ENCODE measurements at regions not wholly inside any gene's neighbourhood (a gene's known extent, or its start where the extent isn't known, plus 50 kb on each side); places are given as distances from the start of the nearest gene placed in this dataset.

- ChIA-PET CTCF (no interaction called here), POLR2A (no interaction called here)
- H2AFZ ChIP-seq (ENCODE audit: low read depth, low read length) = no peak overlapping the region
- TF ChIP-seq POLR2AphosphoS5 (IDR thresholded peaks at IDR 0.05; ENCODE audit: insufficient read depth, low read depth, low read length) (no peak), FOS (IDR thresholded peaks at IDR 0.05; ENCODE audit: borderline replicate concordance, insufficient read depth, low read length) (no peak), MYC (IDR thresholded peaks at IDR 0.05; ENCODE audit: low read depth, low read length) (no peak), POLR2A (IDR thresholded peaks at IDR 0.05; ENCODE audit: low read depth, low read length) (no peak), MAX (IDR thresholded peaks at IDR 0.05; ENCODE audit: insufficient read depth, insufficient read length) (no peak)
- no peaks in the 10 kb centered on the region for H3K27me3 ChIP-seq (ENCODE audit: control insufficient read depth in 2 of 2, insufficient read depth in 2 of 2, low read length in 2 of 2)
- H3K4me2 ChIP-seq (ENCODE audit: insufficient read depth, low read length) = no peak overlapping the region
- H3K79me2 ChIP-seq (ENCODE audit: control insufficient read depth, insufficient read depth, low read length) = no peaks in the 10 kb centered on the region
- dilution Hi-C loops (cut with MboI; ENCODE audit: extremely low pct_ligation_motif_present, low sequenced_read_pairs) (no loop called here), intact Hi-C loops (cut with micrococcal nuclease) (no loop called here)
- H3K9me3 ChIP-seq (replicated peaks; ENCODE audit: control insufficient read depth, insufficient read depth, low read length) = peaks cover 2% of the 10 kb centered on the region
- FAIRE-seq (no peak), DNase-seq (ENCODE audit: low read depth, low spot score) (no peak)
- no peak overlapping the region for H3K4me3 ChIP-seq (replicated peaks in 1 of 3; ENCODE audit: insufficient read depth in 1 of 3, low read depth in 1 of 3, low read length in 3 of 3)
- no peaks in the 10 kb centered on the region for H4K20me1 ChIP-seq (replicated peaks; ENCODE audit: control insufficient read depth, extremely low read depth, insufficient read depth, low read length)
- no peak overlapping the region for H3K27ac ChIP-seq (ENCODE audit: insufficient read depth, low read depth, low read length)
- BruUV-seq (replicated peaks) = no TSS peak
- H3K4me1 ChIP-seq (ENCODE audit: control insufficient read depth, extremely low read depth, insufficient read depth, low read length) = no peaks in the 10 kb centered on the region
- no peak overlapping the region for H3K9ac ChIP-seq (replicated peaks; ENCODE audit: extremely low read depth, insufficient read depth, low read length)
- no peaks in the 10 kb centered on the region for H3K36me3 ChIP-seq (ENCODE audit: control insufficient read depth in 2 of 2, extremely low read depth in 1 of 2, insufficient read depth in 2 of 2, low read length in 2 of 2)
- H3K9me1 ChIP-seq (replicated peaks; ENCODE audit: control insufficient read depth, extremely low read depth, insufficient read depth, low read length) = no peaks in the 10 kb centered on the region
Measured at GRCh38 chr3:6516694-6517093, 344.2 kb upstream of the GRM7 start.

GRCh38 chr3:6518709-6519345 lies 342.1 kb upstream of the GRM7 start:
- Histone ChIP-seq H3K27me3 (ENCODE audit: control insufficient read depth in 2 of 2, insufficient read depth in 2 of 2, low read length in 2 of 2) (no peaks in the 10 kb centered on the region), H4K20me1 (replicated peaks; ENCODE audit: control insufficient read depth, extremely low read depth, insufficient read depth, low read length) (no peaks in the 10 kb centered on the region), H3K79me2 (ENCODE audit: control insufficient read depth, insufficient read depth, low read length) (no peaks in the 10 kb centered on the region), H3K4me2 (ENCODE audit: insufficient read depth, low read length) (no peak overlapping the region), H3K27ac (ENCODE audit: insufficient read depth, low read depth, low read length) (no peak overlapping the region), H3K9ac (replicated peaks; ENCODE audit: extremely low read depth, insufficient read depth, low read length) (no peak overlapping the region), H2AFZ (ENCODE audit: low read depth, low read length) (no peak overlapping the region), H3K9me1 (replicated peaks; ENCODE audit: control insufficient read depth, extremely low read depth, insufficient read depth, low read length) (no peaks in the 10 kb centered on the region), H3K4me1 (ENCODE audit: control insufficient read depth, extremely low read depth, insufficient read depth, low read length) (no peaks in the 10 kb centered on the region), H3K4me3 (replicated peaks in 1 of 3; ENCODE audit: insufficient read depth in 1 of 3, low read depth in 1 of 3, low read length in 3 of 3) (no peak overlapping the region), H3K9me3 (replicated peaks; ENCODE audit: control insufficient read depth, insufficient read depth, low read length) (peaks cover 2% of the 10 kb centered on the region), H3K36me3 (ENCODE audit: control insufficient read depth in 2 of 2, extremely low read depth in 1 of 2, insufficient read depth in 2 of 2, low read length in 2 of 2) (no peaks in the 10 kb centered on the region)
- no TSS peak for BruUV-seq (replicated peaks)
- POLR2A ChIA-PET = no interaction called here
- DNase-seq (ENCODE audit: low read depth, low spot score) (no peak), FAIRE-seq (no peak)
- TF ChIP-seq EZH2 (IDR thresholded peaks at IDR 0.05; ENCODE audit: borderline replicate concordance, low read depth, low read length, severe bottlenecking) (no peak), FOS (IDR thresholded peaks at IDR 0.05; ENCODE audit: borderline replicate concordance, insufficient read depth, low read length) (no peak), POLR2A (IDR thresholded peaks at IDR 0.05; ENCODE audit: low read depth, low read length) (no peak), MAX (IDR thresholded peaks at IDR 0.05; ENCODE audit: insufficient read depth, insufficient read length) (no peak), CTCF (IDR thresholded peaks at IDR 0.05; ENCODE audit: extremely low read depth in 1 of 2, insufficient read depth in 1 of 2, low read depth in 1 of 2, low read length in 2 of 2) (no peak), GATA2 (IDR thresholded peaks at IDR 0.05; ENCODE audit: insufficient read depth, insufficient read length, low read depth, low read length) (no peak), POLR2AphosphoS5 (IDR thresholded peaks at IDR 0.05; ENCODE audit: insufficient read depth, low read depth, low read length) (no peak), MYC (IDR thresholded peaks at IDR 0.05; ENCODE audit: low read depth, low read length) (no peak), JUN (IDR thresholded peaks at IDR 0.05; ENCODE audit: borderline replicate concordance, insufficient read depth, insufficient read length, low read depth) (no peak)
- CTCF ChIA-PET = no interaction called here
- dilution Hi-C loops (cut with MboI; ENCODE audit: extremely low pct_ligation_motif_present, low sequenced_read_pairs) = no loop called here
- intact Hi-C loops (cut with micrococcal nuclease) = no loop called here

Data from endothelial cell of umbilical vein (primary cell).